ENCODE measurements at regions not wholly inside any gene's neighbourhood (a gene's known extent, or its start where the extent isn't known, plus 50 kb on each side); places are given as distances from the start of the nearest gene placed in this dataset.

DNA sequence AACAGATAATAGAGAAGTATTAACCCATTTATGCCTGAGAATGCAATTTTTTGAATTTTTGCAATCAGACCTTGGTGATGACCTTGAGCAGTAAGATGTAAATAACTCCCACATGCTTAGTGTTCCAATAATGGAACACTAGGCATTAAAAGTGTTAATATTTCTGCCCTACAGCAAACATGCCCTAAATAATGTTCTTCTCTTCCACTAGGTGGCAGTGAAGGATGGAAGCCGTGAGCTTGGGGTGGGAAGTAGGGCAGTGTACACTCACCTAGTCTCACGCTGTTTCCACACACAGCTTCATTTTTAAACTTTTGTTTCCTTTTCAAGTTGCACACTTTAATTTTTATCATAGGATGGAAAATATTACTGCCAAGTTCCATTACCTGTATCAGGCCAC lies 613.1 kb upstream of the HS3ST1 start:
- WGBS, 2 donors, result 58 to 63% methylated on average over 2 of the region's 2 CpGs
- H3K27me3 ChIP-seq, result no peaks in the 10 kb centered on the region
- H3K27ac ChIP-seq, result no peak overlapping the region
- peaks cover 0 to 22% (median 8%) of the 10 kb centered on the region in 11 donors for H3K9me3 ChIP-seq
- no peak overlapping the region for H3K4me3 ChIP-seq
- ATAC-seq (peak in 5 of 8 donors; percentile 55 to 68 (median 57)), DNase-seq (no peak)
- H3K36me3 ChIP-seq, result no peaks in the 10 kb centered on the region
- TF ChIP-seq, protein P1, sequence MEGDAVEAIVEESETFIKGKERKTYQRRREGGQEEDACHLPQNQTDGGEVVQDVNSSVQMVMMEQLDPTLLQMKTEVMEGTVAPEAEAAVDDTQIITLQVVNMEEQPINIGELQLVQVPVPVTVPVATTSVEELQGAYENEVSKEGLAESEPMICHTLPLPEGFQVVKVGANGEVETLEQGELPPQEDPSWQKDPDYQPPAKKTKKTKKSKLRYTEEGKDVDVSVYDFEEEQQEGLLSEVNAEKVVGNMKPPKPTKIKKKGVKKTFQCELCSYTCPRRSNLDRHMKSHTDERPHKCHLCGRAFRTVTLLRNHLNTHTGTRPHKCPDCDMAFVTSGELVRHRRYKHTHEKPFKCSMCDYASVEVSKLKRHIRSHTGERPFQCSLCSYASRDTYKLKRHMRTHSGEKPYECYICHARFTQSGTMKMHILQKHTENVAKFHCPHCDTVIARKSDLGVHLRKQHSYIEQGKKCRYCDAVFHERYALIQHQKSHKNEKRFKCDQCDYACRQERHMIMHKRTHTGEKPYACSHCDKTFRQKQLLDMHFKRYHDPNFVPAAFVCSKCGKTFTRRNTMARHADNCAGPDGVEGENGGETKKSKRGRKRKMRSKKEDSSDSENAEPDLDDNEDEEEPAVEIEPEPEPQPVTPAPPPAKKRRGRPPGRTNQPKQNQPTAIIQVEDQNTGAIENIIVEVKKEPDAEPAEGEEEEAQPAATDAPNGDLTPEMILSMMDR (IDR thresholded peaks at IDR 0.05), result peak in 8 of 9 donors; percentile 22 to 58 (median 48)
- H3K4me1 ChIP-seq, result no peaks in the 10 kb centered on the region
- intact Hi-C loops (cut with DNase I), result loop anchor here in 8 of 10 donors (2.0 to 10.0 kb wide), 3 partner anchors 587 to 593 kb away; no protein-coding TSS in a partner anchor

DNA sequence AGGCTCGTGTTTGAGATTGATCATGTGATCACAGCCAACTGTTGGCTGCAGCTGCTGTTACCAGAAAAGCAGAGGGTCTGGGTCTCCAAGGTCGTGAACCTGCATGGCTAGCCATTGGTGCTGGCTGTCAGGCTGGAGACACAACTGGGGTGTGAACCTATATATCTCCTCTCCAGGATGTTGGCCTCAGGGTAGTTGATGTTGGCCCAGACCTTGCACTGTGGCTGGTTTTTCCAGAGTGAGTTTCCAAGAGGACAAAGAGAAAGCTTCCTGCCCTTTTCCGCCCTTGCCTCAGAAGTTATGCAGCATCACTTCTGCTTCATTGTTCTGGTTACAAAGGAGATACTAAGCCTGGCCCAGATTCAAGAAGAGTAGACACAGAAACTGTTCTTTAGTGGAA lies 607.8 kb upstream of the HS3ST1 start:
- Histone ChIP-seq H3K9me3 (peaks cover 0 to 22% (median 8%) of the 10 kb centered on the region in 11 donors), H3K27ac (no peak overlapping the region), H3K36me3 (no peaks in the 10 kb centered on the region), H3K27me3 (no peaks in the 10 kb centered on the region), H3K4me1 (no peaks in the 10 kb centered on the region), H3K4me3 (no peak overlapping the region)
- intact Hi-C loops (cut with DNase I), result no loop called here
- WGBS, 2 donors, result 60 to 77% methylated on average over 3 of the region's 3 CpGs
- TF ChIP-seq, protein P1 (IDR thresholded peaks at IDR 0.05), result no peak
- peak in 6 of 8 donors; percentile 23 to 68 (median 57) for ATAC-seq
- peak; percentile 12 to 31 for DNase-seq

- no peak overlapping the region for H3K27ac ChIP-seq
- H3K4me3 ChIP-seq, result no peak overlapping the region
- TF ChIP-seq, protein P1 (IDR thresholded peaks at IDR 0.05), result no peak
- H3K36me3 ChIP-seq, result no peaks in the 10 kb centered on the region
- no peaks in the 10 kb centered on the region for H3K9me3 ChIP-seq
- DNase-seq (no peak), ATAC-seq (no peak)
- intact Hi-C loops (cut with DNase I), result no loop called here
- no peaks in the 10 kb centered on the region for H3K27me3 ChIP-seq
- no peaks in the 10 kb centered on the region for H3K4me1 ChIP-seq
- WGBS, 2 donors, result 65 to 72% methylated on average over 5 of the region's 5 CpGs
These were observed 599.6 kb upstream of the HS3ST1 start for GRCh38 chr4:12028258-12028657.

- intact Hi-C loops (cut with DNase I), result loop anchor here in 1 of 10 donors (1.0 kb wide), 1 partner anchor 47 kb away; no protein-coding TSS in a partner anchor
- WGBS, 2 donors, result 97 to 98% methylated on average over 2 of the region's 2 CpGs
These were observed 593.7 kb upstream of the HS3ST1 start for GRCh38 chr4:12022409-12022808.

More at GRCh38 chr4:12022409-12022808, 593.7 kb upstream of the HS3ST1 start:
- no peak for DNase-seq
- TF ChIP-seq, protein P1 (IDR thresholded peaks at IDR 0.05), result no peak
- ATAC-seq, result no peak
- no peak overlapping the region for H3K27ac ChIP-seq
- peaks cover 0 to 21% (median 0%) of the 10 kb centered on the region in 11 donors for H3K9me3 ChIP-seq
- no peaks in the 10 kb centered on the region for H3K36me3 ChIP-seq
- H3K4me1 ChIP-seq, result no peaks in the 10 kb centered on the region
- no peaks in the 10 kb centered on the region for H3K27me3 ChIP-seq
- H3K4me3 ChIP-seq, result no peak overlapping the region
